ENCODE measurements at regions not wholly inside any gene's neighbourhood (a gene's known extent, or its start where the extent isn't known, plus 50 kb on each side); places are given as distances from the start of the nearest gene placed in this dataset.
"Not testable (repeated sequence)": the region's sequence is repeated elsewhere in the genome, so short reads cannot be mapped to it uniquely, and the experiment has no call there.

GRCh38 chr2:175755169-175755568 is 246.9 kb downstream of the LNPK start:
- peak; percentile 49 for DNase-seq

DNA sequence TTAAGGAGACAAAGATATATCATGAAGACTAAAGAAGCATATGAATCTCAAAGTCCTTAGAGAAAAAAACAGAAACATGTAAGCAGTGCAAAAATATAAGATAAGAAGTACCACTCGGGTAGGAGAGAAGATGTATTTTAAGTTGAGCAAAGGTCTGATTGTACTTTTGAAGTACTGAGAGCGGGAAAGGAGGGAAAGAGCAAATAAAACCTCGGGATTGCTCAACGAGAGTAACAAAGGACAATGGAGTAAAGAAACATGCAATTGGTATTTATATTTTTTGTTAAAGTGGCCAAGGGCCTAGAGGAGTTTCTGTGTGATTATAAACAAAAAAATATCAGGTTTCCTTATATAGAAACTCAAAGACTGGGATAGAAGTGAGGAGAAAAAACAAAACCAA is 251.9 kb downstream of the LNPK start:
- no peak for DNase-seq

GRCh38 chr2:175745911-175746310 is 256.2 kb downstream of the LNPK start:
- DNase-seq = no peak

DNA sequence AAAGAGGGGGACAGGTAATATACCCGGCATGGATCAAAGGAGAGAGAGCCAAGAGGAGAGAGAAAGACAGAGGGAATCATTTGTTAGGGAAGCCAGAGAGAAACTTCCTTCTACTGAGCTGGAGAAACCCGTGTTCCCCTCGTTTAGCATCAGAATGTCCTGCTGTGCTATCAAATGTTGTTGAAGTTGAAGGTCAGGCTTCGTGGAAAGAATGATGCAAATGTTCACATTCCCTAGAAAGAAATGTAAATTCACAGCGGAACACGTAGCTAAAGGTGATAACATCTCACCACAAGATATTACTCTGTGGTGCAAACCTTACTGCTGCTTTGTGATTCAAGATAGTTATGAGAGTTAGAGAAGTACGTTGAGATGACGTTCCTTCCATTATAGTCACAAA is 258.1 kb downstream of the LNPK start:
- no peak for DNase-seq

DNA sequence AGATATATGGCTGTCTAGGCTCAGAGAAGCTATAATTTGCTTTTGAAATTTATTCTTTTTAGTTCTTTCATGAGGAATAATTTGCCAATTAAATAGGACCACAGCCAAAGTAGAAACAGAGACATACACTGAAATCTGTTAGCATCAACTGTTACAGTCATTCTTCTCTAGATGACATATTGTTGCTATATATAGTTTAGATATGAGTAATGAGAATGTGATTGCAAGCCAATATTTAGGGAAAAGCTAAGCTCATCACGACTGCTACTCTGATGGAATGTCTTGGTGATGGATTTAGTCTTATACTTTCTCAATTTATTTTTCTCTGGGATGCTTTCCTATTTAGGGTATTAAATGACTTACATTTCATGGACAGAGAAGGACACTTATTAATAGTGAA is 259.1 kb downstream of the LNPK start:
- no peak for DNase-seq

- DNase-seq = no peak
Observed at GRCh38 chr2:175742367-175742766, 259.7 kb downstream of the LNPK start.

DNA sequence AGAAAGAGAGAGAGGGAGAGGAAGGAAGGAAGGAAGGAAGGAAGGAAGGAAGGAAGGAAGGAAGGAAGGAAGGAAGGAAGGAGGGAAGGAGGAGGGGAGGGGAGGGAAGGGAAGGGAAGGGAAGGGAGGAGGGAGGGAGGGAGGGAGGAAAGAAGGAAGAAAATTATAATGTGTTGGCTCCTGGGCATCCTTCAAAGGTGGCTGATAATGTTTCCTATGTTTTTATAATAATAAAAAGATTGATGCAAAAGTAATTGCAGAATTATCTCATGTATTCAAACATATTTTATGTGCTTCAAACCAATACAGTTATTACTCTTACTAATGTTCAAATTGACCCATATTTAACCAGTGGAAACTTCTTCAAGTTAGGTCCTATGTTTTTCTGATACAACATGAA is 260.9 kb downstream of the LNPK start:
- no peak for DNase-seq

GRCh38 chr2:175737722-175738361 is 264.2 kb downstream of the LNPK start:
- DNase-seq = no peak

DNA sequence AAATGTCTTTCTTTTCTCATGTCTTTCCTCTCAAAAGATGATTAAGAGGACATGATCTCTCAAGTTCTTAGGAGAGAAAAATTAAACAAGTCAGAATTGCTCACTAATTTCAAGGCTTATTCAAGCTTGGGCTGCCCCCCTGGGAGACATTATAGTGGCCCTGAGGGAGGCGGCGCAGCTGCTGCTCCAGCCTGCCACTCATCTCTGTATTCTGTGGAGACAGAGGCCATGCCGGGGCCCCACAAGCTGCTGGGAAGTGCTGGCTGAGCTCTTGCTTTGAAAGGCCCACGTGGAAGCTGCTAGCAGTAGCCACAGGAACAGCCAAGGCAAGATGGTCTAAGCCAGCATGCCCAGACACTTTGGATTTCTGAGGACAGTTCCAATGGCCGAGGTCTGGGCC is 267.4 kb downstream of the LNPK start:
- DNase-seq = peak; percentile 75

DNA sequence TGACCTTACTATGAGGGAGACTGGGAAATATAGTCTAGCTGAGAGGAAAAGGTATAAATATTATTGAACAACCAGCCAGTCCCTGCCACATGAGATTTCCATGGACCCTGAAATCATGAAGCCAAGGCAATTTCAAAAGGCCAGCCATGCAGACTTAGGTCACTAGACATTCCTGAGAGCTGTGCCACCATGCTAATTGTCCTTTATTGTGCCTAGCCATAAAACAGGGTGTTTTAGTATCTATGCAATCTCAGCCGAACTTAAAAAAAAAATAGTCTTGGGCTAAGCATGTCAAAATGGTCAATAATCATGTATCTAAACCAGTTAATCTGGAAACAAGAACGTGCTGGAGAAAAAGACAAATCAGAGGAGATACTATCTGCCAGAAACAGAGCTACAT is 269.5 kb downstream of the LNPK start:
- no peak for DNase-seq

GRCh38 chr2:175730050-175730449 is 272.0 kb downstream of the LNPK start:
- no peak for DNase-seq

DNA sequence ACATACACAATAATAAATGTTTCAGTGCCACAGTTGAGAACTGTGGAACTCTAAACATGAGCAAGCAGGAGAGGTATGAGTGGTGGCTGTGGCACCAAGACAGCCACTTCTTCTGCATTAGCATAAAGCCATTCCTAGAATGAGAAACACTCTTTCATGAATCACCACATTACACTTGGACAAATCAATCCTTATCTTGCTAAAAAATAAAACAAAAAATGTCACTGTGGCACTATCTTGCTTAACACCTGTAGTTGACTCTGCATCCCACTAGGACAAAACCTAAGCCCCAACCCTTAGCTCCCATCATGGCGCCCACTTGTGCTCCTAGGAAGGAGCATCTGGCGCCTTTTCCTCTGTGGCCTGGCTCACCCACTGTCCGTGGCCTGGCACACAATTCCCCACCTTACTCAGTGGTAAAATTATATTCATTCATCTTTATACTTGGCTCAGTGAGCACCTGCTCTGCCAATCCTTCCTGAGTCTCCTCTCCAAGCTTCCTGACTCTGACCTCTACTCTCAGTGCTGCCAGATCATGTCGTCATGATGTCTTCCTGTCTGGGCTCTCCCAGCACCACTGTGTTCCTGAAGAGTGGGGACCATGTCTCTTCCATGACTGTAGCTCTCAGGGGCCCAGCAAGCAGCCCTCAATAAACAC is 272.9 kb downstream of the LNPK start:
- no peak for DNase-seq

- peak; percentile 81 for DNase-seq
Observed at GRCh38 chr2:175728032-175728431, 274.0 kb downstream of the LNPK start.

- DNase-seq = no peak
Observed at GRCh38 chr2:175726223-175726622, 275.8 kb downstream of the LNPK start.

DNA sequence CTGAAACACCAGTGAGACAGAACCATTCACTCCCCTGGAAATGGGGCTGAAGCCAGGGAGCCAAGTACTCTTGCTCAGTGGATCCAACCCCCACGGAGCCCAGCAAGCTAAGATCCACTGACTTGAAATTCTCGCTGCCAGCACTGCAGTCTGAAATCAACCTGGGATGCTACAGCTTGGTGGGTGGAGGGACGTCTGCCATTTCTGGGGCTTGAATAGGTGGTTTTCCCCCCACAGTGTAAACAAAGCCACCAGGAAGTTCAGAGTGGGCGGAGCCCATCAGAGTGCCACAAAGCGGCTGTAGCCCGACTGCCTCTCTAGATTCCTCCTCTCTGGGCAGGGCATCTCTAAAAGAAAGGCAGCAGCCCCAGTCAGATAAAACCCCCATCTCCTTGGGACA is 292.8 kb downstream of the LNPK start:
- DNase-seq = no peak

DNA sequence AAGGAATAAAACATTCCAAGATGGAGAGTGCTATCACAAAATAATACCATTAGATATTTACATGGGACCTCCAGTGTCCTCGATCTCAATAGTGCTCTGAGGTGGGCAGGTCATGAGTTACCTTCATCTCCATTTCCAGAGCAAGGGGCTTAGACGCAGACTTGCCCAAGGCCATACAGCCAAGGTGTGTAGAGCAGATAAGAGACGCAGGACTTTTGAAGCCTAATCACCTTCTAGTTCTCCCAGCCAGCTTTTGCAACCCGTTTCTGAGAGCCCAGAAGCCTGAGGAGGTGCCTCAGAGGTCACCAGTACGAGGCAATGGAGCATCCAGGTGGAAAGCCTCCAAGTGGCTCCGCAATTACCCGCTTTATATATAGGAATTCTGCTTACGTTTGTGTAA is 294.7 kb downstream of the LNPK start:
- DNase-seq = no peak

- not testable (repeated sequence) for DNase-seq
Observed at GRCh38 chr2:175704568-175704967, 297.5 kb downstream of the LNPK start.

DNA sequence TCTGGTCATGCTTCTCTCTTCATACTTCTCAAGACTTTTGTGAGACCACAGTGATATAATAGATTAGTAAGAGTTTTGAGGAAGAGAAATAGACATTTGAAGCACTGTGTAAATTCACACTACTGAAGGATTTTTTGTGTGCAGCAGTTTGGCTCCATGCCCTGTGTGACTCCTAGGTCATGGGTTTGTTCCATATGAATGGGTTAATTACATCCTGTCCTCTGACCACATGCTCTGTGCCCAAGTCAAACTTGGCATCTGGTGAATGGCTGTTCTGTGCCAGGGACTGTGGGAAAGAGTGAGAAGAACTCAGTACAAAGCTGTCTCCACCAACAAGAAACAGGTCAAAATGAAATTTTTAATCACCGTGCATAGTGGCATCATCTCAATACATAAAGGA is 304.0 kb downstream of the LNPK start:
- no peak for DNase-seq

GRCh38 chr2:175690113-175690837 is 311.8 kb downstream of the LNPK start:
- peak; percentile 54 for DNase-seq

GRCh38 chr2:175688243-175688642 is 313.8 kb downstream of the LNPK start:
- DNase-seq = no peak

GRCh38 chr2:175687465-175687864 is 314.6 kb downstream of the LNPK start:
- DNase-seq = no peak

- no peak for DNase-seq
Observed at GRCh38 chr2:175686002-175686401, 316.1 kb downstream of the LNPK start.

- no peak for DNase-seq
Observed at GRCh38 chr2:175684466-175684865, 317.6 kb downstream of the LNPK start.

- no peak for DNase-seq
Observed at GRCh38 chr2:175679728-175680127, 322.3 kb downstream of the LNPK start.
